ENCODE measurements at regions not wholly inside any gene's neighbourhood (a gene's known extent, or its start where the extent isn't known, plus 50 kb on each side); places are given as distances from the start of the nearest gene placed in this dataset.

- no peak for DNase-seq
Measured at GRCh38 chr12:46131732-46132469, 136.9 kb downstream of the SLC38A1 start.

- no peak for DNase-seq
Measured at GRCh38 chr12:46127656-46128055, 137.3 kb upstream of the SCAF11 start.

- DNase-seq = peak; percentile 61
Measured at GRCh38 chr12:46126050-46126727, 135.8 kb upstream of the SCAF11 start.

- DNase-seq = peak; percentile 76
Measured at GRCh38 chr12:46124848-46125619, 134.7 kb upstream of the SCAF11 start.

- no peak for DNase-seq
Measured at GRCh38 chr12:46124132-46124847, 133.9 kb upstream of the SCAF11 start.

- no peak for DNase-seq
Measured at GRCh38 chr12:46112364-46112763, 122.0 kb upstream of the SCAF11 start.

- DNase-seq = no peak
Measured at GRCh38 chr12:46111715-46112114, 121.3 kb upstream of the SCAF11 start.

GRCh38 chr12:46110928-46111699 is 120.7 kb upstream of the SCAF11 start:
- no peak for DNase-seq

GRCh38 chr12:46110223-46110611 is 119.8 kb upstream of the SCAF11 start:
- DNase-seq = no peak

- DNase-seq = no peak
Measured at GRCh38 chr12:46109343-46110222, 119.2 kb upstream of the SCAF11 start.

- no peak for DNase-seq
Measured at GRCh38 chr12:46108721-46109120, 118.3 kb upstream of the SCAF11 start.

- no peak for DNase-seq
Measured at GRCh38 chr12:46107591-46107990, 117.2 kb upstream of the SCAF11 start.

GRCh38 chr12:46105735-46106134 is 115.4 kb upstream of the SCAF11 start:
- no peak for DNase-seq

GRCh38 chr12:46103559-46104383 is 113.4 kb upstream of the SCAF11 start:
- DNase-seq = no peak

- no peak for DNase-seq
Measured at GRCh38 chr12:46101485-46101869, 111.1 kb upstream of the SCAF11 start.

GRCh38 chr12:46100551-46101484 is 110.4 kb upstream of the SCAF11 start:
- no peak for DNase-seq

GRCh38 chr12:46089414-46090162 is 99.2 kb upstream of the SCAF11 start:
- no peak for DNase-seq

- no peak for DNase-seq
Measured at GRCh38 chr12:46087916-46088439, 97.6 kb upstream of the SCAF11 start.
